HG02870 (cell line): ENCODE measurements at regions not wholly inside any gene's neighbourhood (a gene's known extent, or its start where the extent isn't known, plus 50 kb on each side); places are given as distances from the start of the nearest gene placed in this dataset.
A peak's percentile ranks its signal among the peaks of the same experiment; 100 is the strongest.
"Not testable (repeated sequence)": the region's sequence is repeated elsewhere in the genome, so short reads cannot be mapped to it uniquely, and the experiment has no call there.

ENCODE experiments used
- ATAC-seq: cut with Tn5 transposase; IDR thresholded peaks from one replicate; pipeline ENCODE4 v1.9.1; 2021; ENCODE audit warnings: mild to moderate bottlenecking, moderate library complexity; ENCODE audit not compliant: unreplicated experiment

GRCh38 chr18:38759457-38759856 is 1193.9 kb upstream of the CELF4 start:
- ATAC-seq = no peak

DNA sequence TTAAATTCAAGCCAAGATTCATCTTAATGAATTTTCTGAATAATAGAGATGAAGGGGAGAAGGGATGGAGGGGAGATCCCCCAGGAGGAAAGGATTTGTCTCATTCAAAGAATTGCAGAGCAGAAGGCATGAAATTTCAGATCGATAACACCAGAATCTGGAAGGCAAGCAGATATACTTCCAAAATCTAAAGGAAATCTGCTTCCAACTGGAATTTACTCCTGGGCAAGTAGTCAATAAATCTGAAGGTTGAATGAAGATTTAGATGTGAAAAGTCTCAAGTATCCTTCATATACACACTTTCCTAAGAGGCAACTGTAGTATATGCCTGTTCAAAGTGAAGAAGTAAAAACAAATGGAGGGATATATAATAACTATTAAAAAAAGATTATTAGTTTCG is 1190.8 kb upstream of the CELF4 start:
- ATAC-seq = no peak

DNA sequence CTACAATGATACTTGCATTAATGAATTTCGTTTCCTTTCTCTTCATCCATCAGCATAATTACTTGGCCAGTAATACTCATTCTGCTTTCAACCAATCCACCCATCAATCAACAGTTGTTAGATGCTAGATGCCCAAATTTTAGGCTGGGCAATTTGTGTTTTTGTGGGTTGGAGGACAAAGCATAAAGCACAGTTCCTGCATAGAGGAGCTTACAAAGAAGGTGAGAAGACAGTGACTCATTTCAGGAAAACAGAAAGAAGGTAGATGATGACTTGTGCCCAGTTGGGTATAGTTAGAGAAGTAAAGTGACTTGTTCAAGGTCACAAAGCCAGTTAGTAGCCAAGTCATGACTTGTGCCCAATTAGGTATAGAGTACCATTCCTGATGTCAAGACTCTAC is 1186.8 kb upstream of the CELF4 start:
- peak; percentile 56 for ATAC-seq

DNA sequence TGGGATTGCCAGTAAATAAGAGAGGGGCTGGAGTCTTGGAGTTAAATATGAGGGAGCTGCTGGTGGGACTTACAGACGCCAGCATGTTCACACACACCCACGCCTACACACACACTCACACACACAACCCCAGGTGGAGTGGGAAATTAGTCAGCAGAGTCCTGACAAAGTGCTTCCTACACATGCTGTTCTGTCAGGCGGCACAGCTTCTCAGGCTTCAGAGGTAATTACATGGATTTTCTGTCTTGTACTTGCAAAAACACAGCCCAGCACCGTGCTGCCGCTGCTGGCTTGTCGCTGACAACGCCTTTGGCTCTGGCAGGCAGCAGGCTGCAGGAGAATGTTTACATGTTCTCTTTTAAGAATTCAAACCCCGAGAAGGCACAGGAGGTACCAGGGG is 1186.3 kb upstream of the CELF4 start:
- no peak for ATAC-seq

GRCh38 chr18:38751211-38751610 is 1185.6 kb upstream of the CELF4 start:
- ATAC-seq = no peak

GRCh38 chr18:38750751-38751150 is 1185.2 kb upstream of the CELF4 start:
- ATAC-seq = no peak

DNA sequence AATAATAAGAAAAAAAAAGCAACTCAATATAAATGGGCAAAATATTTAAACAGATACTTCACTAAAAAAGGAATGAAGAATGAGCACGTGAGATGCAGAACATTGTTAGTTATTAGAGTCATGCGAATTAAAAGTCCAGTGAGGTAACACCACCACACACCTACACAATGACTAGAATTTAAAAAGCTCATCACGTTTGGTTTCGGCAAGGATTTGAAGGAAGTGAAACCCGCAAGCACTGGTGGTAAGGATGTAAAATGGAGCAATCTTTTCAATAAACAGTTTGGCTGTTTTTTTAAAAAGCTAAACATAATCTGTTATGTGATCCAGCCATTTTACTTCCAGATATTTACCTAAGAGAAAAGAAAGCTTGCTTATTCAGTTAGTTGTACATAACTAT is 1181.6 kb upstream of the CELF4 start:
- ATAC-seq = no peak

- not testable (repeated sequence) for ATAC-seq
These were observed 1154.6 kb upstream of the CELF4 start for GRCh38 chr18:38720181-38720580.

GRCh38 chr18:38718365-38718901 is 1152.8 kb upstream of the CELF4 start:
- no peak for ATAC-seq

GRCh38 chr18:38709122-38709521 is 1143.5 kb upstream of the CELF4 start:
- ATAC-seq = no peak

GRCh38 chr18:38706373-38706772 is 1140.8 kb upstream of the CELF4 start:
- ATAC-seq = no peak

DNA sequence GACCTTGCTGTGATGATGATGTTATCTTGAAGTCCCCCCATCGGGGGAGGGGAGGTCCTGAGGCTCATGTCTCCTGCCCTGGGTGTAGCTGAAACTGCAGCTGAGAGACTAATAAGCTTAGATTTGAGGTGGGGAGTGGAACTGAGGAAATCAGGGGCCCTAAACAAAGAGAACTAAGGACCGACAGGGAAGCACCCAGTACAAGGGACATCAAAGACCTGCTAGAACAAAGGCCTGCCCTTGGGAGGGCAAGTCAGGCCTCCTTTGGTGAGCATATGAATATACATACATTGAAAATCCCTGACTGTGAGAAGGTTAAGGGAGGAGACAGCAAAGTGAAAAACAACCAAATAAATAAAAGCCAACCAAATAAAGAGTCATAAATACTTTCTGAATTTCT is 1132.5 kb upstream of the CELF4 start:
- no peak for ATAC-seq

DNA sequence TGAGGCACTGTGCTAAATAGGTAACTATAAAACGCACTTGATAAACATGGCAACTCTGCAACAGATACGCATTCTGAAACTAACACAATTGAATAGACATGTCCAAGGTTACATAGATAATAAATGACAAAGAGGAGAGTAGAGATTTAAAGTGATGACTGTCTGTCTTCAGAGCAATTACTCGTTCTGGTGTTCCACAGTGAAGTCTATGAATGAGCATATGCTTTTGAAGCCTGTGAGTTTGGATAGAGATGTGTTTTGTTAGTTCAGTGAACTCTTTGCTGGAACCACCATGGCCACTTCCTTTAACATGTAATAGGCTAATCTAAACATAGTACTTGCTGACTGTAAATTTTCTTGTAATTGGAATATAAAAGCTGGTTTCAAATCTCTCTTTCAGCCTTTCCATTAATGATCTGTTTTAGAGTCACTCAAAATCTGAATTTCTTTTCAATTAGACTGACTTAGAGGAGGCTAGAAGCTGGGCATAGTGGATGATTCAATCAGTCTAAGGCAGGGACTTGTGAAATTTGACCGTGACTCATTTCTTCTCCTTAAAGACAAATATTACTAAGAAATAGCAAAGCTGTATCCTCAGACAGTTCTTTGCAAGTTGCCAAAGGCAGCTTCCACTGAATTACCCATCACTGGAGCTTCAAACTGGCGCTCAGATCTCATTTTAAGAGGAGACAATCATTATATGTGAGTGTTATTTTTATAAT is 1130.1 kb upstream of the CELF4 start:
- no peak for ATAC-seq

DNA sequence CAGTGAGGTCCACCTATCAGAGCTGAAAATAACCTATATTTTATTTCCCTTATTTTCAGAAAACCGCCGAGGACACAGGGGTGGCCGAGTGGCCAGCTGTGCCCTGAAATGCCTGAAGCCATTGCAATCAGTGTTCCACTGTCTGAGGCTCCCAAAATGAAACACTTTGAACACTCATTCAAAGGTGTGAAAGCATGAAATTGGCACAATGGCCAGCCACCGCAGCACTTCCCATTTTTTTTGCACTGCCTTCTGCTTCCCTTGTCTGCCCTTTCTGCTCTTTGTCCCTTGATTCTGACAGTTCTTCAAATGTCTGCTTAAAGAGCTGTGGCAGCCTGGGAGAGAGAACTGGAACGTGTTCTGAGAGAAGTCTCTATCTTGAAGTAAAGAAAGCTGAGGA is 1127.5 kb upstream of the CELF4 start:
- ATAC-seq = no peak

DNA sequence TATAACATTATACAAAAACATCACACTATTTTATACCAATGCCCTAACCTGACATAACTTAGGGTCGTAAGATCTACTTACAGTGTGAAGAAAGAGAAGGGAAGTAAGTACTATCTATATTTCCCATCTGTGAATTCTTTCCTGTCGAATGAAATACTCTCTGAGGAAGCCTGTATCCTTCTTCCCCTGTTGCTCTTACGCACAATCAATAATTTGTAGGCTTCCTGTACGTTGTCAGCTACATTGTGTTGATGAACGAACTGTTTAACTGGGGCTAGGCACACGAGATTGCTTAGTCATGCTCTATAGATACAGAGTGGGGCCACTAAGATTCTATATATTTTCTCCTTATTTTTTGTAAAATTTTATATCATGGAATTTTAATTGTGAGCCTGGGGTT is 1125.0 kb upstream of the CELF4 start:
- ATAC-seq = no peak

- ATAC-seq = no peak
These were observed 1122.8 kb upstream of the CELF4 start for GRCh38 chr18:38688416-38688815.

- no peak for ATAC-seq
These were observed 1104.9 kb upstream of the CELF4 start for GRCh38 chr18:38670486-38670885.

DNA sequence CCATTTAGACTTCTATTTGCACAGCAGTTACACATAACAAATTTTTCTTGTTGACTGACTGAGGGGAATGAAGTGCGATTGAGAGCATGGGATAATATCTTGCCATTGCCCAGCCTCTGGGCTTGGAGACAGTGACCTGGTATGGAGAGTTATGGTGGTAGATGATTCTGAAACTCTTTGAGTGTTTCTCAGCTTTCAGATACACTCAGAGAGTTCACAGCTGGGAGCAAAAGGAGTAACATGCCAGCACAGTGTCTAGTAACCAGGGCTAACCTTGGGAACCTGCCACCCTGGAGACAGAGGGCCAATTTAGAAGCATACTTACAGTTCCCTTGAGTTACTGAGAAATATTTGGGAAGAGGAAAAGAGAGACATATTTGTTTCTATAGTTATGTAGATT is 1099.3 kb upstream of the CELF4 start:
- ATAC-seq = no peak

GRCh38 chr18:38663682-38664081 is 1098.1 kb upstream of the CELF4 start:
- ATAC-seq = no peak

- no peak for ATAC-seq
These were observed 1097.7 kb upstream of the CELF4 start for GRCh38 chr18:38663270-38663669.

GRCh38 chr18:38654946-38655345 is 1089.3 kb upstream of the CELF4 start:
- ATAC-seq = no peak

- no peak for ATAC-seq
These were observed 1086.1 kb upstream of the CELF4 start for GRCh38 chr18:38651736-38652135.

- no peak for ATAC-seq
These were observed 1082.6 kb upstream of the CELF4 start for GRCh38 chr18:38648179-38648578.
